Stimulated activated CD4-positive, alpha-beta T cell treated with anti-CD3 and anti-CD28 coated beads, Interleukin-1b, Interleukin-23, amount 100 ng/mL, for 4 hours (primary cell): ENCODE measurements at regions not wholly inside any gene's neighbourhood (a gene's known extent, or its start where the extent isn't known, plus 50 kb on each side); places are given as distances from the start of the nearest gene placed in this dataset.

Experiments
- DNase-seq, 2 donors: peaks; one replicate each; pipeline ENCODE4 v3.0.0-alpha.2; 2020; ENCODE audit warnings: low read depth in 2 of 2

DNA sequence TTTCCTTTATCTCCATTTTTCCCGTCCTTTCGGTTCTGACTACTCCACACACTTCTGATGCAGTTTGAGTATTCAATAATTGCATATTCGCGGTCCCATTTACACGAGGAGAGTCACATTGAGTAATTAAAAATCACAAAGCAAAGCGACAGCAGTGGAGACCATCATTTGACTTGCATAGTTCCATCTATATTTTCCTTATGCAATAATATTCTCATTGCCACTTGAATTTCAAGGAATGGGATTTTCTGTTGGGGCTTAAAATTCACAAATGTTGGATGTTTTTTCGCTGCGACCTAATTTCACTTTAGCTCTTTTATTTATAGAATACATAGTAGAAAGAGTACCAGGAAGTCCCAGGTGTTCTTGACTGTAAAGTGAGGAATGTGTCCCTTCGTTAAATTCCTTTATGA lies 186.8 kb downstream of the ZEB2 start:
- no peak for DNase-seq

- DNase-seq = peak; percentile 80 to 88
Measured at GRCh38 chr2:144332356-144333142, 187.4 kb downstream of the ZEB2 start.

- DNase-seq = no peak
Measured at GRCh38 chr2:144331674-144332355, 188.1 kb downstream of the ZEB2 start.

DNA sequence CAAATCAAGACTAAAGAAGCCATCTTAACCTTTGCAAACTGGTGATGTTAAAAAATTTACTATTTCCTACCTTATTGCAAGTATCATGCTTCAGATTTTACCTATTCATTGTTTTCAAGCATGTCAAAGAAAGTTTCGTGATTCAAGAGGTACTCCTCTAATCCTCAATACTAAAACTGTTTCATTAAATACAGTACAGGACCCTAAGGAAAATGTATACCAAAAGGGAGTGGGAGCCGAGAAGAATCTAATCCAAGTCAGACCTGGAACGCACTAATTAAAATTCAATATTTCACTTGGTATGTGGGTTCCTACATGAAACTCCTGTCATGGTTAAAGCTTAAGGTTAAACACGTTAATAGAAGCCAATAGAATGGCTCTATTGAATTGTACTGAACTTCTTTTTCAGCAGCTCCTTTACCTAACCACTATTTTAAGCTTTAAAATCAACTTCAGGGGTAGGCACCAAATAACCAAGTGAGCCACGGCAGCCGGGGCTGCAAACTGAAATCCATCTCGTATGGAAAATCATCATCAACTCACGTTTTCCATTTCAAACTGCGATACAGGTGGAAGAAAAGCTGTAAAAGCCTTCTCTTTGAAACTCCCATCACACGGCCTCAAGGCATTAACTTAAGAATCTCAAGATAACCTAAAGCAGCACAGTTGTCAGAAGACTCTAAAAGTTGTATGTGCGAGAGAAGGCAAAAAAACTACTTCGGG lies 188.8 kb downstream of the ZEB2 start:
- DNase-seq = peak in 1 of 2 donors; percentile 34

DNA sequence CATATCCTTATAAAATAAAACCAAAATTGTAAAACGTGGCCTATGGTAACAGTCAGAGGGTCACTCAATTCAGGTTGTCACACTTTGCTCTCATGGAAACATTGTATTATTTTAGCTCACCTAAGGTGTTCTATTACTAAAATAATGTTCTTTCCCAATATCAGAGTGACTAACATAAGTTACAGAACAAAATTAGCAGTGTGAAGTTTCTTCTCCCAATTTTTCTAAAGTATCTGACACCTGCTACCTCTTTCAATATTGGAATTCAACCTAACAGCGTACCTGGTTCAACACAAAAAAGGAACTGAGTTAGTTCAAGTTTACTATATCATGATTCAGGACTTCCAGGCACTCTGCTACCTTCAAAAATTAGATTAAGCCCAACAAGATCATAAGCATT lies 190.4 kb downstream of the ZEB2 start:
- no peak for DNase-seq

DNA sequence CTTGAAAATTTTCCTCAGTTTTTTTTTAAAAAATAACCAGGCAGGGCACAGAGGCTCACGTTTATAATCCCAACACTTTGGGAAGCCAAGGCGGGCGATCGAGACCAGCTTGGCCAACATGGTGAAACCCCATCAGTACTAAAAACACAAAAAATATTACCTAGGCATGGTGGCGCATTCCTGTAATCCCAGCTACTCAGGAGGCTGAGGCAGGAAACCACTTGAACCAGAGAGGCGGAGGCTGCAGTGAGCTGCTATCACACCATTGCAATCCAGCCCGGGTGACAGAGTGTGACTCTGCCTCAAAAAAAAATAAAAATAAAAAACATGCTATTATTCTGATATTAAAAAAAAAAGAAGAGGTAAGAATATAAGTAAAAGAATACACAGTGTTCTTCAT lies 191.0 kb downstream of the ZEB2 start:
- DNase-seq = no peak

DNA sequence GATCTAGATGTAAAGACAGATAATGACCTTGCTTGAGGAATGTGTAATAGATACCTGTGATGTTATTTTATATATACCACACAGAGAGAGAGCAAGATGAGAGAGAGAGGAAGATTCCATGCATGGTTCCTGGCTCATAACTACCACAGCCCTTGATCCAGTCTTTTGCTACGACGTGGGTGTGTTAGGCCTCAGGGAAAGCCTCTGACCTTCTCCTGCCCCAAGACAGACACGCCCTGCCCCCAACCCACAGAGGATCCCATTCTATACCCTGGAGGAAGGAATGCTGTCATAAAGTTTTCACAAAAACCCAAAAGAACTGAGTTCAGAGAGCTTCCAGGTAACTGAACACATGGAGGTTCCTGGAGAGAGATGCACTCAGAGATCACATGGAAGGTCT lies 193.1 kb downstream of the ZEB2 start:
- no peak for DNase-seq

DNA sequence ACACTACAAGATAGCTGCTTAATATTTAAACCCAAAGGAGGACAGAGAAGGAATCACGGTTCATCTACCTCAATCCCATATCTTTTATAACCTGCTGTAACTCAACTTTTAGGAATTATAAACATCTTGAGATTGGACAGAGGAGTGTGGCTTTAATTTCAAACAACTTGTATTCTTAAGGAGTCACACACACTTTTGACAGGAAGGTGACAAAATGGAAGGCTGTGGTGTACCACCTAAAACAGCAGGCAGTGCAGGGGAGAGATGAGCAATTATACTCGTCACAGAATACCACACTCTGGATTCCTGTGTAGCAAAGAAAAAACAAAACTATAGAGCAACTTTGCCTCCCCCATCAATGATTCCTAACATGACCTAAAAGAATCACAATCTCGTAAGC lies 194.8 kb downstream of the ZEB2 start:
- no peak for DNase-seq

DNA sequence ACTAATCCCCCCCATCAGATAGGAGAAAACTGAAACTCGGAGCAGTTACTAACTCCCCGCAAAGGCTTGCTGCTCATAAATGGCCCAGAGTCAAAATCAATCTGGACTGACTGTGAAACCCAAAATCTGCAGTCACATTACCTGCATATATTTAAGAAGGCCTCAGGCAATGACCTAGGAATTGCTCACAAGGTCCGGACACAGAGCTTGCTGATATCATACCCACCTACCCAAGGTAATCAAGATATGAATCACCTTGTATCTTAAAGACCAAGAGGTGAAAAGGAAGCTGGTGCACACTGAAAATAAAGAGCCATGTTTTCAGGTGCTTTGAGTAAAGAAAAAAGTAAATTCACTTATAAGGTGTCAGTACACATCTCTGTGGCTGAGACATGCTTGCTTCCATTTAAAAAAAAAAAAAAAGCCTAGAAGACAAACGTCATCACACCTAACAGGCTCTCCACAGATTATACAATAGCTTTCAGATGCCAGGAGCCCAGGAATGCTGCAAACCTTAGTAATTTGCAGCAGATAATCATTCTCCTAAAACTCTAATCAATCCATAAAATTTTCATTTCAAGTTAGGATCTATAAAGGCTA lies 195.4 kb downstream of the ZEB2 start:
- DNase-seq = no peak

GRCh38 chr2:144323946-144324345 lies 196.0 kb downstream of the ZEB2 start:
- no peak for DNase-seq

DNA sequence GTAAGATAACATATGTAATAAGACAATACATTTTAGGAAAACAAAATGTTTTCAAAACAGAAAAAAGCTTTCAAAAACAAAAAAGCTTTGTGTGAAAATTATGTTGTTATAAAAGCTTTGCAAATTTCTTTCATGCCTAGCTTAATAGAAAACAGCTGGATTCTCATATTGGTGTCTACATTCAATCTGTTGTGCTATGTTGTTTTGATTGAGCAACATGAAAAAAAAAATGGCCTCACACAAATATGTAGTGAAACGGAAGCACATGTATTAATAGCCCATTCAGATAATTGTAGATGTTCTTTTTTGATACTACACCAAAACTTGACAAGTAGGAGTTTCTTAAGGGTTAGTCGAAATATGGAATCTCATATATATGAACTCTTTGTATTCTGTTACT lies 197.5 kb downstream of the ZEB2 start:
- no peak for DNase-seq

DNA sequence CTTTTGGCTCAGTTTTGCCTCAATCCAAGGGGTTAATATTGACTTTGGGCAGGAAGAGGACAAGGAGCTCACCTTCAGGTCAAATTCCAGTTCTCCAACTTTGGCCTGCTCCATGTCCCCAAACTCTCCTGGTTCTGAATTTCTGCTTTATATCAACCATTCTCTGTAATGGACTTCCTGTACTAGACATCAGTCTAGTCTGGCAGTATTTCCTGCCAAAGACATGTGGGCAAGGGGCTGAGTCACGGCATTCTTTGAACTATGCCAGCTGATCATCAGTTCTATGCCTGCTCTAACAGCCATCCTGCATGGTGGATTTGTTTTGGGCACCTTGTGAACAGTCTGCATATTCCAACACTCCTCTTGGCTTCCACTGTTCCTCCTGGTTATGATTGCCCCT lies 199.4 kb downstream of the ZEB2 start:
- DNase-seq = peak; percentile 20 to 42

GRCh38 chr2:144317071-144317738 lies 202.7 kb downstream of the ZEB2 start:
- no peak for DNase-seq

DNA sequence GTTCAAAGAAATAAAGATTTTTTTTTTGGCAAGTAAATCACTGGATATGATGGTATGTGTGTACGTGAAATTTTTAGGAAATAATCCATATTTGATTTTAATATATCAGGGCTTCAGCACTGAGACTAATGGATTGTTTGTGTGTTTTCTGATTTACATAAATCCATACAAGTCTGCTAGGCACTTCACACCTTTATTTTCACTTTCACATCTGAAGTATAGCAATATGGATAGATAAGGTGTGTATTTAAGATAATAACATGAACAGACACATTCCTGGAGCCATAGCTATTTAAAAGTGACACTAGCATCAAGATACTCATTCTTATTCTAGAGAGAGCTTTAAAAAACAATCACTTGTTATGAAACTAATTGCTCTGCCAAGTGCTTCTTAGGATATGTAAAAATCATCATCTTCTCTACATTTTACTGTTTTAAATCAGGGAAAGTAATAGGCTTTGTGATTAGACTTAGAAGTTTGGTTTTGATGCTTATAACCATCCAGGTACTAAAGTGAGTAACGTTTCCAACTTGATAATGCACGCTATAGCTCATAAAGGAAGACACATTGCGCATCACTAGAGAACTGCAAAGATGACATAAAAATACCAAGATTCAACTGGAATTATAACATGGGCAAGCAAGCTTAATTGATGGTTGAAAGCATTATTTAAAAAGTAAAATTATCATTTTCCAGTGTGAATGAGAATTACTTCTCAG lies 208.9 kb downstream of the ZEB2 start:
- DNase-seq = no peak

- DNase-seq = no peak
Measured at GRCh38 chr2:144310484-144310883, 209.4 kb downstream of the ZEB2 start.

DNA sequence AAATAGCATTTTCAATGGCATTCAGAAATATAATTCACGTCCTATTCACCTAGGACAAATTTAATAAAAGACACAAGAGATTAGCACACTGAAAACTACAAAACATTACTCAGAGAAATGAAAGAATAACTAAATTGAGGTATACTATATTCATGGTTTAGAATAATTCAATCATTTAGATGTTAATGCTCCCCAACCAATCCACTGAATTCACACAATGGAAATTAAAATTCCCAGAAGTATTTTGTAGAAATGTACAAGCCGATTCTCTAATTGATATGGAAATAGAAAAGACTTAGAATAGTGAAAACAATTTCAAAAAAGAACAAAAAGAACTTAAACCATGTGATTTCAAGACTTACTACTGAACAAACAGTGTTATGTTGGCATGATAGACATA lies 212.2 kb downstream of the ZEB2 start:
- DNase-seq = no peak

- DNase-seq = no peak
Measured at GRCh38 chr2:144304202-144304601, 215.7 kb downstream of the ZEB2 start.

DNA sequence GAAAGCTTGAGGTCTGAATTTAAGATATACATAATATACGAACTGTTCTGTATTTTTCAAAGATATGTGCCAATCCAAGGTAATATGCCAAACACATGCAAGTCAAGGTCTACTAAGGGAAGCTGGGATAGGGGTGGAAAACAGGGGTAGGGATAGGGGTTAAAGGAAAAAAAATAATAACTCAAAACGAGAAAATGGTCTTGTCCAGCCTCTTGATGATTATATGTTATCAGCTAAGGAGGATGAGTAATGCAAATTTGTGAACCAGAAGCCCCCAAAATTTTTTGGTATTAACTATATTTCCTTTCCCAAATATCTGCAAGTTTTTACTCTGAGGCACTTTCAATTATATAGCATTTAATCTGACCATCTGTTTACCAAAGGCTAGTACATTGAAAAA lies 219.3 kb downstream of the ZEB2 start:
- DNase-seq = no peak

- DNase-seq = no peak
Measured at GRCh38 chr2:144290276-144290675, 229.6 kb downstream of the ZEB2 start.

DNA sequence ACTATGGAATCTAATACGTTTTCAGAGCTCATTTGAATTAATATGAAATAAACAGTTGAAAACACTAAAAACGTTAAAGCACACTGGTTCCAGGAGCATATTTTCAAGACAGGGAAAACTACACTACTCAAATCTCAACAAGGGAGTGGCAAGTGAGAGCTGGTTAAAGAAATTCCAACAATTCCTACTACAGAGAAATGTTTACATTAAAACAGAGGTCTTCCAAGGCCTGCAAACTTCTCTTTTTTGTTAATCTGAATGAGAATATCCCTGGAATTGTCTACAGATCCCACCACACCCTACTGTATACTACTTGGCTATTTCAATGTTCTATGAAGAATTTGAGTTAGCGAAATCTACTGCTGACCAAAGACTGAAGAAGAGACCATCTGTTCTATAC lies 231.5 kb downstream of the ZEB2 start:
- DNase-seq = no peak

DNA sequence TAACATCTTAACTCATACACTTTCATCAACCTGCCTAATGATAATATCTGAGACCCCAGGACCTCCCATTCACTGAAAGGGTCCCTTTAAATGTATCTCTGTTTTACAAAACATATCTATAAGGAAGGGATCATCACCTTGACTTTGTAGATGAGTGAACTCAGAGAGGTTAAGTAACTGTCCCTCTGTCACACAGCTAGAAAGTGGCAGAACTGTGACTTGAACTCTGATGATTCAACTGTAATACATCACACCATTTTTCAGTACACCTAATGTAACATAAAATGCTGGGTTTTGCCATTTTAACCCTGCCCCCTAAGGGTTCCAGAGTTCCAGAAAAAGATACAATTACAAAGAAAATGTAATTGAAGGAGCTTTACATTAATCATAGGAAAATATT lies 234.6 kb downstream of the ZEB2 start:
- no peak for DNase-seq
